Activated naive CD4-positive, alpha-beta T cell treated with anti-CD3 and anti-CD28 coated beads, Interleukin-2, amount 10 ng/mL, durations not matched to agents 7 days and 5 days (primary cell): ENCODE measurements at regions not wholly inside any gene's neighbourhood (a gene's known extent, or its start where the extent isn't known, plus 50 kb on each side); places are given as distances from the start of the nearest gene placed in this dataset.

ENCODE experiments used
- CTCF ChIA-PET: fragments of 350-600 bp; sonication (Branson Sonifier 250); formaldehyde crosslinking; loops from one replicate; lab custom pipeline; 2021; ENCODE audit warnings: antibody characterized with exemption; lab: Charles Lee
- DNase-seq: peaks from one replicate; pipeline ENCODE4 v3.0.0-alpha.2; 2020
- H3K27ac Mint-ChIP-seq: one replicate; pipeline ENCODE4 v1.8.0; 2021; ENCODE audit warnings: mild to moderate bottlenecking, moderate library complexity, mixed read lengths
- H3K27me3 Mint-ChIP-seq: one replicate; pipeline ENCODE4 v1.8.0; 2021; ENCODE audit warnings: mild to moderate bottlenecking, mixed read lengths
- H3K36me3 Mint-ChIP-seq: one replicate; pipeline ENCODE4 v1.8.0; 2021; ENCODE audit warnings: mixed read lengths
- H3K4me1 Mint-ChIP-seq: one replicate; pipeline ENCODE4 v1.8.0; 2021; ENCODE audit warnings: mixed read lengths
- H3K4me3 Mint-ChIP-seq: one replicate; pipeline ENCODE4 v1.8.0; 2021; ENCODE audit warnings: mild to moderate bottlenecking, moderate library complexity, mixed read lengths
- H3K9me3 Mint-ChIP-seq: one replicate; pipeline ENCODE4 v1.8.0; 2021; ENCODE audit warnings: mixed read lengths

DNA sequence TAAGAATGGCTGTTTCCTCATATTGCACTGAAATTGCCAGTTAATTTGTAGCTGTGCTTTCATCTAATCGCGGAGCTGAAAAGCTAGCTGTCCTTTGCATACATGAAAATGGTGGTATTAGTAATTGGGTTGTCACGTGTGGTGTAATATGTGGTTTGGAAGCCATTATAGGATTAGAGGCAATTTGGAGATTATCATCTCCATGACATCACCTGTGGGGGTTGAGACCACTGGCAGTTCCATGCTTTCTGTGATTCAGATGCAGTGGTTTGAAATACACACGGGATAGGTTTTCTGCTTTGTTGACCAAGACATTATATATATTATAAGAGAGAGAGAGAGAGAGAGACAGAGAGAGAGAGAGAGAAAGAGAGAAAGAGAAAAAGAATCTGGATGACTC is 180.8 kb downstream of the RAB11FIP2 start:
- Mint-ChIP-seq H3K9me3 (no peaks in the 10 kb centered on the region), H3K27me3 (peaks cover 9% of the 10 kb centered on the region), H3K36me3 (no peaks in the 10 kb centered on the region), H3K4me1 (no peaks in the 10 kb centered on the region), H3K4me3 (no peak overlapping the region), H3K27ac (no peak overlapping the region)
- DNase-seq = no peak
- CTCF ChIA-PET = no interaction called here

DNA sequence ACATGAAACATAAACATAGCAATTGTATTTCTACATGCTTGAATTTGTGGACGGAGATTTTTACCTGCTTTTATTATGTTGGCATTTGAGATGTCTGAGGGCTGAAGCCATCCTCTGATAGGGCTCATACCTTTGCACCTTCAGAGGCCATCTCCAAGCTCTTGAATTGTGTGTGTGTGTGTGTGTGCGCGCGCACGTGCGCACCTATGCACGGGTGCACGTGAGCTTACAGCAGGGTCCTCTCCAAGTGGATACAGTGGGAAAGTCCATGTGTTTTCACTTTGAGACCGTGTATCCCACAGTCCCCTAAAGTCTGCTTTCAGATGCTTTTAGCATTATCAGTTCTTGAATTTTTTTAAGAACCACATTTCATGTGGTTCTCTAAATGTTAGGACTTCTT is 178.6 kb downstream of the RAB11FIP2 start:
- CTCF ChIA-PET = no interaction called here
- no peak for DNase-seq
- Mint-ChIP-seq H3K4me1 (no peaks in the 10 kb centered on the region), H3K9me3 (no peaks in the 10 kb centered on the region), H3K36me3 (no peaks in the 10 kb centered on the region), H3K27me3 (peaks cover 9% of the 10 kb centered on the region), H3K4me3 (no peak overlapping the region), H3K27ac (no peak overlapping the region)

DNA sequence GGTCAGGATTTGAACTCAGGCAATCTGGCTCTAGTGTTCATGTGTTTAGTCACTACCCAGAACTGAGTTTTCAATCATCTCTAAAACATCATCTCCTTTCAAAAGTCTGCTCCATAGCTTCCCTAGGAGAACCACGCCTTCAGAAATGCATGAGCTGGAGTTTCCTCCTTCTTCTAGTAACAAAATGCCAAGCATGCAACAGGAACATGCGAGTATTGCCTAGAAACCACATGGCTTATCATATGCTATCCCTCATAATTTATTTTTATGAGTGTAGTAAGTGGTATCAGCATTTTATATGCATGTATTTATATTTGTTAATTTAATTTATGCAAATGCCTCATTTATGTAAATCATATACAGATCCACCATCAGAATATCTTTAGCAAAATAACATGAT is 170.9 kb downstream of the RAB11FIP2 start:
- Mint-ChIP-seq H3K9me3 (no peaks in the 10 kb centered on the region), H3K27me3 (peaks cover 4% of the 10 kb centered on the region), H3K27ac (no peak overlapping the region), H3K4me3 (no peak overlapping the region), H3K4me1 (no peaks in the 10 kb centered on the region), H3K36me3 (no peaks in the 10 kb centered on the region)
- no peak for DNase-seq
- CTCF ChIA-PET = no interaction called here

DNA sequence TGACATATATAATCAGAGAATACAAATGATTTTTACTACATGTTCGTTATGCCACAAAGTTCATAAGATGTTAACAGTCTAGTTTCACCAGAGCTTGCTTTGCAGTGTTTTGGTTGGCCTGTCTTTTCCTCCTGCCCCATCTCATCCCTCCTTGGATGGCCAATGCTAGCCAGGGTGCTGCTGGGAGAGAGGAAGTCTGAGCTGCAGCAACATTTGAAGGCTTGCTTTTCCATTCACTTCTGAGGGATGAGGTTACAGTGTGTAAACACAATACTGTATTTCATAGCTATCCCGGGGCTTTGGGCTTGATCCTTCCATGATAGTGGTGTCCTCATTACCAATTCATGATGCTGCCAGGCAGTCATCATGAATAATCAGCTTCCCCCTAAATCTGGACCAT is 170.5 kb downstream of the RAB11FIP2 start:
- Mint-ChIP-seq H3K9me3 (no peaks in the 10 kb centered on the region), H3K4me1 (no peaks in the 10 kb centered on the region), H3K27ac (no peak overlapping the region), H3K36me3 (no peaks in the 10 kb centered on the region), H3K27me3 (peaks cover 7% of the 10 kb centered on the region), H3K4me3 (no peak overlapping the region)
- CTCF ChIA-PET = no interaction called here
- DNase-seq = no peak

DNA sequence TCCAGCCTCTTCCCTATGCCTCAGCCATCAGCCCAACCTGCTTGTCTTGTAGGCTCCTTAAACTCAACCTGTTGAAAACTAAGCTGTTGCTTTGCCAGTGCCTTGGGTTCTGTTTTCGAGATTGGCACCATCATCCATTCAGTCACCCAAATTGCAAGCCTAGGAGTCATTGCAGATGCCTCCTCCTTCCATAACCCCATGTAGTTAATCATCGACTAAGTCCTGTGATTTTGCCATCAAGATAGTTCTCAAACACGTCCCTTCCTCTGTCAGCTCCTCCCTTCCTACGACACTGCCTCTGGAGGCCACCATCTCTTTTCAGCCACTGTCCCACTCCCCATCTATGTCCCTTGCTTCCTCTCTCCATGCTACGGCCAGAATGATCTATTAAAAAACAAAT is 168.1 kb downstream of the RAB11FIP2 start:
- H3K4me3 Mint-ChIP-seq = no peak overlapping the region
- no peaks in the 10 kb centered on the region for H3K4me1 Mint-ChIP-seq
- CTCF ChIA-PET = no interaction called here
- DNase-seq = no peak
- H3K27me3 Mint-ChIP-seq = peaks cover 8% of the 10 kb centered on the region
- H3K27ac Mint-ChIP-seq = no peak overlapping the region
- H3K36me3 Mint-ChIP-seq = no peaks in the 10 kb centered on the region
- H3K9me3 Mint-ChIP-seq = no peaks in the 10 kb centered on the region

DNA sequence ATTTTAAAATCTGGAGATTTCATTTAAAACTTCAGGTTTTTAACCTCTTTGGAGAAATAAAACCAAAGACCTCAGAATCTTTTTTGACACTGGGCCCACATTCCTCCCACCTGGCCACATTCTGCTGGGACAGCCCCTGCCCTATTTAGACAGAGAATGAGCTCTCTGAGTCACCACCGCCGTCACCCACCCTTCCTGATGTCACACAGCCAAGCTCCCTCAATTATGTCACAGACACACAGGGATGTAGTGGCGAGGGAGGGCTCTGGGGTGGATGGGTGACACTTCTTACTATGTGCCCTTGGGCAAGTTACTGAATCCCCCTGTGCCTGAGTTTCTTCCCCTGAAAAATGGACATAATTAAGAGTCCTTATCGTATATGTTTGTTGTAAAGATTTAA is 162.6 kb downstream of the RAB11FIP2 start:
- H3K4me3 Mint-ChIP-seq = no peak overlapping the region
- H3K36me3 Mint-ChIP-seq = no peaks in the 10 kb centered on the region
- CTCF ChIA-PET = no interaction called here
- H3K4me1 Mint-ChIP-seq = no peaks in the 10 kb centered on the region
- H3K27me3 Mint-ChIP-seq = peaks cover 18% of the 10 kb centered on the region
- H3K27ac Mint-ChIP-seq = no peak overlapping the region
- DNase-seq = no peak
- H3K9me3 Mint-ChIP-seq = no peaks in the 10 kb centered on the region

DNA sequence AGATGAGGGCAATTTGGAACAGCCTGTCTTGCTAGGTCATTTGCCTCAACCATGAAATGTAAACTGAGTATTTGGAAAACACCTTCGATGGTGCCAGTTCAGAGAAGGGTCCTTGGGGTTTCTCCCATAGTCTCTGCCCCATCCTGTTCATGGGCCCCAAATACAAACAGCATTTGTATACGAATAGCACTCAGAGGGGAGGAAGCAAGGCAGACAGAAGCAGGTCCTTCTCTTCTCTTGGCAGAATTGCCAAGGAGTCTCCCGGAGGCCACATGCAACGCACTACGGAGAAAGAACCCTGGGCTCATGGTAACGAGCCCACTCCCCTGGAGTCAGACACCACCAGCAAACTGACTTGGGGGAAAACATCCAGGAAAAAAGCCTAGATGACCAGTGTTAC is 162.1 kb downstream of the RAB11FIP2 start:
- DNase-seq = no peak
- CTCF ChIA-PET = no interaction called here
- Mint-ChIP-seq H3K27me3 (peaks cover 18% of the 10 kb centered on the region), H3K4me3 (no peak overlapping the region), H3K36me3 (no peaks in the 10 kb centered on the region), H3K27ac (no peak overlapping the region), H3K4me1 (no peaks in the 10 kb centered on the region), H3K9me3 (no peaks in the 10 kb centered on the region)

DNA sequence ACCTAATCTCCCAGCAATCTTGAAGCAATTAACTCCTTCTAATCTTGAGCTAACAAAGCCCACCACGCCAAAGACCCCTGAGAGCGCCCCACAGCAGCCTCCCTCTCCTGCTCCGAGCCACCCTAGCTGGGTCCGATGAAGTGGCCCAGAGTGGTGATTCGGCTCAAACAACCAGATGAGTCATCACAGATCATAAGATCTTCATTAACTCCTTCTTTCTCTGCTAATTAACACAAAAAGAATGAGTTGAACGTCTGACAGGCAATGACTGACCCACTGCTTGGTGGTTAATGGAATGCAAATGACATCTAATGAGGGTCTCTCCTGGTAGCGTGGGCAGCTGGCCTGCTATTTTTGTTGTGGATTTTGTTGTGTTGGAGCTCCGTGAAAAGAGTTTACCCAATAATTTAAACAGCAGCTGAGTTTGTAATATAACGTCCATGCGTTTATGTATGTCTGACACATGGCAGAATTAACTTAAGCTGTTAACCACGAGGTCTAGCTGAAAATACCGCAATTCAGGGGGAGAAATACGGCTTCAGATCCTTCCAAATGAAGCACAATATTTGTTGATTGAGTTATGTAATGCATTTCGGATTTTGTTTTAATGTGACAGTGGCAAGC is 161.4 kb downstream of the RAB11FIP2 start:
- Mint-ChIP-seq H3K27ac (no peak overlapping the region), H3K4me1 (no peaks in the 10 kb centered on the region), H3K9me3 (no peaks in the 10 kb centered on the region), H3K36me3 (no peaks in the 10 kb centered on the region), H3K27me3 (peaks cover 18% of the 10 kb centered on the region), H3K4me3 (no peak overlapping the region)
- no peak for DNase-seq
- CTCF ChIA-PET = no interaction called here

DNA sequence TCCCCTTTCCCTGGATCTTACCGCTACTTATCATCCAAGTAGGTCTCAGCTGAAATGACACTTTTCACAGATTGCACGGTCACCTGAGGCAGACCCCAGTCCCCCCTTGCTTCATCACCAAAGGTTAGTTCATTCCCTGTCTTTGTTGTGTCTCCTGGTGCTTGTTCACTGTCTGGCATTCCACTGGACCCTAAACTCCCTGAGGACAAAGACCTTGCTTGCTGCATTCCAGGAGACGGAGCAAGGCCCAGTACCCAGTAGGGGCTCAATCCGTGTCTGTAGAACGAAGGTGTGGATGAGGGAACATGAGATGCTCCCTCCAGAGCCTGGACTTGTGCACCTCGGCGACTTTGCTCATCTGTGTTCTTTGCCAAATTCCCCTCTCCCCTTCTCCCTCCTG is 160.0 kb downstream of the RAB11FIP2 start:
- Mint-ChIP-seq H3K4me3 (no peak overlapping the region), H3K9me3 (no peaks in the 10 kb centered on the region), H3K27ac (no peak overlapping the region), H3K27me3 (peaks cover 14% of the 10 kb centered on the region), H3K36me3 (no peaks in the 10 kb centered on the region), H3K4me1 (no peaks in the 10 kb centered on the region)
- no peak for DNase-seq
- CTCF ChIA-PET = no interaction called here

DNA sequence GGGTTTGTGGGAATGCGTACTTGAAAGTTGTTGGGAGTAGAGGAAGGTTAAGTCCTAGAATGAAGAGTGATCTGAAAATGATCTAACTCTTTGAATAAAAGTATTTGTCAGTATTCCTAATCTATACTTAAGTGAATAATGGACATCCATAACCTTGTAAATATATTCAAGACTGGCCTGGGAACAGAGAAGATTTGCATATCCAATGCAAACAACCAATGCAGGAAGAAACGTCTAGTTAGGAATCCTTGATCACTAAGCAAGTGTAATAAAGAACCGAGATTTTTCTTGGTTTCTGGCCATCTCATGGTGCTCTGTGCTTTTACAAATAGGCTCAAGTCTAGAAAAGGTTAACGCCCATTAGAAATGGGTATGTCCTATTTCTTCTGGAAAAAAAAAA is 157.1 kb downstream of the RAB11FIP2 start:
- Mint-ChIP-seq H3K9me3 (no peaks in the 10 kb centered on the region), H3K4me1 (peaks cover 10% of the 10 kb centered on the region), H3K36me3 (no peaks in the 10 kb centered on the region), H3K27ac (no peak overlapping the region), H3K4me3 (no peak overlapping the region), H3K27me3 (peaks cover 19% of the 10 kb centered on the region)
- no peak for DNase-seq
- CTCF ChIA-PET = no interaction called here

DNA sequence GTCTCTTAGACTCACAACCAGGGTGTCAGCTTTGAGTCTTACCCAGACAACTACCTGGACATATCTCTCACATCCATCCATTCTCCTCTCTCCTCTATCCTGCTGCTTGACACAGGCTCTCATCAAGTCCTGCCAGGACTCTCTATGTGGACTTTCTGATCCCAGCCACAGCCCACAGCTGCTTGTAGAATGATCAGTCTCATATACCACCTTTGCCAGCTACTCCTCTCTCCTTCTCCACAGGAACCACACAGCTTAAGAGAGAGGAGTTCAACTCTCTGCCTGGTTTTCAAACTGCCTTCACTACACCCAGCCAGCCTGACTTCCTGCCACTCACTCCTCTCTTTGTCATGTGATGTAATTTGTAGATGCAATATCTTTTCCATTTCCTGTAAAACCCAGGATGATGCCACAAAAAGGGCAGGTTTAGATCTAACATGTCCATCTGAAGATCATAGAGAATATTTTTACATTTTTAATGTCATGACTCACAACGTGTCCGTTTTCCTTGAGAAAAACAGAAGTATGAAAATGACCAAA is 154.0 kb downstream of the RAB11FIP2 start:
- CTCF ChIA-PET = no interaction called here
- peaks cover 16% of the 10 kb centered on the region for H3K27me3 Mint-ChIP-seq
- no peaks in the 10 kb centered on the region for H3K36me3 Mint-ChIP-seq
- no peak for DNase-seq
- H3K4me1 Mint-ChIP-seq = peaks cover 12% of the 10 kb centered on the region
- peaks cover 4% of the 10 kb centered on the region for H3K9me3 Mint-ChIP-seq
- H3K4me3 Mint-ChIP-seq = no peak overlapping the region
- no peak overlapping the region for H3K27ac Mint-ChIP-seq

DNA sequence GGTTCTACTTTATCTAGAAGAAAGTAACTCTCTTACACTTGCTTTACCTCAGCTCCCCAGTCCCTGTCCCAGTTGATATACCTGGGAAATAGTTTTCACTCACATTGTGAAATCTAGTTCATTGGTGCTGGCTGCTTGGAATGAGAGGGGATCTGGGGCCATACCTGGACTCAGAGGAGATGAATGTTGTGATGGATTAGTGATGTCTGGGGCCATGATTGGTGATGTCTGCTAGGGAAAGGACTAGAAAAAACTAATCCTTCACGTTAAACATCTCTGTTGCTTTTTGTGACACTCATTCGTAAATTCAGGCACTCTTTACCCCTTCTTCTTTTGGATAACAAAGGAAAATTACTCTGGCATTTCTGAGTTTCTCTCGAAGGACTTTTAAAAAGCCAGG is 152.4 kb downstream of the RAB11FIP2 start:
- peaks cover 4% of the 10 kb centered on the region for H3K9me3 Mint-ChIP-seq
- CTCF ChIA-PET = no interaction called here
- no peak for DNase-seq
- H3K27me3 Mint-ChIP-seq = peaks cover 9% of the 10 kb centered on the region
- H3K27ac Mint-ChIP-seq = no peak overlapping the region
- H3K4me1 Mint-ChIP-seq = peaks cover 12% of the 10 kb centered on the region
- H3K4me3 Mint-ChIP-seq = no peak overlapping the region
- H3K36me3 Mint-ChIP-seq = no peaks in the 10 kb centered on the region

DNA sequence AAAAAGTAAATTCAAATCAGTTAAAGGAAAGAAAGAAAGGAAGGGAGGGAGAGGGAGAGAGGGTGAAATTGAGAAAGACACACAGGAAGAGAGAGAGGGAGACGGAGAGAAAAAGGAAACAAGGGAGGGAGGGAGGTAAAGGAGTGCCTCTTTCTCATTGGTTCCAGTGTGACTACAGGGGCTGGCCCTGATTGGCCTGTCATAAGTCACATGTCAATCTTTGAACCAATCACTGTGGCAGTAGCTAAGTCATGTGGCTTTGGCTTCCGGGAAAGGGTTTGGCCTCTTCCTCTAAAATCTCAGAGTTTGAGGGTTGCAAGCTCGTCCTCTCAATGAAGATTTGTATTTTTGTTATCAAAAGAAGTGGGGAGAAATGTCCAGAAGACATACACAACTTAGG is 150.2 kb downstream of the RAB11FIP2 start:
- CTCF ChIA-PET = no interaction called here
- Mint-ChIP-seq H3K36me3 (no peaks in the 10 kb centered on the region), H3K4me1 (peaks cover 12% of the 10 kb centered on the region), H3K4me3 (no peak overlapping the region), H3K27ac (no peak overlapping the region), H3K9me3 (peaks cover 4% of the 10 kb centered on the region), H3K27me3 (peaks cover 9% of the 10 kb centered on the region)
- no peak for DNase-seq

DNA sequence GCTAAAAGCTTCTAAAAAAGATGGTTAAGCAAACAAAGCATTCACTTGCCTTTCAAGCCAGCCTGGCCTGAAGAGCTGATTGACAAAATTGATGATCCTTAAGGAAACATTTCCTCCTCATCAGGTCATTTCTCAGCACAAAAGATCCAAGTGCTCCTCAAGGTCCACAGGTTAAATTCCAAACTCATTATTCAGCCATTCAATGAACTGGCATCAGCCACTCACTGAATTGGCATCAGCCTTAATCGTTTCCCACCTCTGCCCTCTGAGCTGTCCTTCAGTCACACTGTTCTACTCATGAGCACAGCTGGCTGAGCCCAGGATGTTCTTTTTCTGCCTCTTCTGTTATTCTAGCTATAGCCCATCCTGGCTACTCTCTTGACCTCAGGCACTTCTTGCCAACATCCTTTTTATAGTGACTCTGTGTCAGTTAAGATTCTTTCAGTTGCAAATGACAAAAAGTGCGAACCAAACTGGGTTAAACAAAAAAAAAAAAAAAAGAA is 147.5 kb downstream of the RAB11FIP2 start:
- peaks cover 4% of the 10 kb centered on the region for H3K27me3 Mint-ChIP-seq
- H3K27ac Mint-ChIP-seq = no peak overlapping the region
- CTCF ChIA-PET = no interaction called here

DNA sequence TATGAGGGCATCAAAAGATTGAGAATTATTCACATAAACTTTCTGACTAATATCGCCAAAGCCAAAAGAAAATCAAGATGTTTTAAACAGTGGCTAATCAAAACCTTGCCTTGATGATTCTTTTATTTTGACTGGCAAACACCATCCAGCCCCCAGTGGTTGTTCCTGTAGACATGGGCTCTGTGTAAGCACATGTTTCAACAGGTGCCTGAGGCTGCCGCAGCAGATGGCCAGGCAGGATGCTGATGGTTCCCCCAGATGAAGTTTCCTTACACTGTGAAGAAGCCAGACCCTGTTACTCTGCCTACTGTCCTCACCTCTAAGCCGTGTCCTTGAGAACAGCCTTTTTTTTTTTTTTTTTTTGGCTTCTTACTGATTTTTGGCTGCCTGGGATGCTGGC is 146.5 kb downstream of the RAB11FIP2 start:
- H3K4me1 Mint-ChIP-seq = peaks cover 2% of the 10 kb centered on the region
- CTCF ChIA-PET = no interaction called here

More for the DNA sequence above, 147.5 kb downstream of the RAB11FIP2 start:
- H3K4me3 Mint-ChIP-seq = no peak overlapping the region
- H3K9me3 Mint-ChIP-seq = peaks cover 4% of the 10 kb centered on the region
- peaks cover 2% of the 10 kb centered on the region for H3K4me1 Mint-ChIP-seq
- no peaks in the 10 kb centered on the region for H3K36me3 Mint-ChIP-seq
- no peak for DNase-seq

More for the DNA sequence above, 146.5 kb downstream of the RAB11FIP2 start:
- Mint-ChIP-seq H3K9me3 (peaks cover 4% of the 10 kb centered on the region), H3K27me3 (peaks cover 4% of the 10 kb centered on the region), H3K27ac (no peak overlapping the region), H3K4me3 (no peak overlapping the region), H3K36me3 (no peaks in the 10 kb centered on the region)
- DNase-seq = no peak
